ENCODE measurements at regions not wholly inside any gene's neighbourhood (a gene's known extent, or its start where the extent isn't known, plus 50 kb on each side); places are given as distances from the start of the nearest gene placed in this dataset.

DNA sequence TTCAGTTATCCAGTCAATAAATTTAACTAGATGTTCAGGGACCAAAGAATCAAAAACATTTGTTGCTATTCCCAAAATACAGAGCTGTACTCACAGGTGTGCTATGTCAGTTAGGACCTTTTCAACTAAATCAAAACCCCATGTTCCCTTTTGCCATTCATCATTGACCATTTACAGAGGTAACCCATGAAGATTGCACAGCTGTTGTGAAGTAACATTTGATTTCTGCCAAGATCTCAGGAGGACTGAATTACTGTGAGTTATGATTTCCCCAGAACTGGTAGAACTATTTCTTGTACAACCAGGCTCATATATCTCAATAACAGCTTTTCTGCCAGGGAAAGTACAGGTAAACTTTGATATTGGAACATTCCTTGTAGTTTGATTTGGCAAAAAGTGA lies 131.1 kb upstream of the FIBIN start (continued):
- no peak for TF ChIP-seq ZFP30 (CRISPR knock-in tag; IDR thresholded peaks at IDR 0.05; ENCODE audit: borderline replicate concordance)
- no peak for TF ChIP-seq HDGF (IDR thresholded peaks at IDR 0.05)
- no peak for TF ChIP-seq STAT5A (IDR thresholded peaks at IDR 0.05; ENCODE audit: borderline replicate concordance, low read length)
- TF ChIP-seq TEAD2 (tag; IDR thresholded peaks at IDR 0.05) = no peak
- TF ChIP-seq SMAD2 (IDR thresholded peaks at IDR 0.05; ENCODE audit: low read depth, low read length) = no peak
- TF ChIP-seq, protein P1, sequence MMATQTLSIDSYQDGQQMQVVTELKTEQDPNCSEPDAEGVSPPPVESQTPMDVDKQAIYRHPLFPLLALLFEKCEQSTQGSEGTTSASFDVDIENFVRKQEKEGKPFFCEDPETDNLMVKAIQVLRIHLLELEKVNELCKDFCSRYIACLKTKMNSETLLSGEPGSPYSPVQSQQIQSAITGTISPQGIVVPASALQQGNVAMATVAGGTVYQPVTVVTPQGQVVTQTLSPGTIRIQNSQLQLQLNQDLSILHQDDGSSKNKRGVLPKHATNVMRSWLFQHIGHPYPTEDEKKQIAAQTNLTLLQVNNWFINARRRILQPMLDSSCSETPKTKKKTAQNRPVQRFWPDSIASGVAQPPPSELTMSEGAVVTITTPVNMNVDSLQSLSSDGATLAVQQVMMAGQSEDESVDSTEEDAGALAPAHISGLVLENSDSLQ (IDR thresholded peaks at IDR 0.05) = no peak
- TF ChIP-seq PCBP1 (IDR thresholded peaks at IDR 0.05; ENCODE audit: low read depth, low read length, poor library complexity, severe bottlenecking) = no peak

DNA sequence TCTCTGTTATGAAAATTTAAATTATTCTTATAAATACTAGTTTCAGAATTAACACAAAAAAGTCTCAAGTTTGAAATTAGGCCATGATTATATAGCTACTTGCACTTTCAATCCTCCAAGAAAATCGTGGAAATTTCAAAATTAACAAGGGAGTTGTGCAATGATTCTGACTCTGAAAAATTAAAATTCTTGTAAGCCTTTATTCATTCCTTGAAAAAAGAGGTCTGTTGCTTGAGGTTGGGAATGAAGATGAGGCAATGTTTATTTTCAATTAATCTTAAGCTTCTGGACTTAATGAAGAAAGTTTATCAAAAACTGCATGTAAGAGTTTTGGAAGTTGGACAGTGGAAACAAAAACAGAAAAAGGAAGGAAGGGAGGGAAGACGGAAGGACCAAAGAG lies 128.2 kb upstream of the FIBIN start:
- no peak for FAIRE-seq
- H4K20me1 ChIP-seq (replicated peaks; ENCODE audit: control insufficient read depth, insufficient read depth, low read length) = no peaks in the 10 kb centered on the region
- no peak for ATAC-seq
- DNase-seq (ENCODE audit: extremely low read depth in 1 of 4, low spot score in 3 of 4) = no peak
- in situ Hi-C loops (cut with MboI) (no loop called here), intact Hi-C loops (cut with micrococcal nuclease) (no loop called here)
- H3K9ac ChIP-seq (ENCODE audit: insufficient read depth in 1 of 2, low read depth in 2 of 2, low read length in 2 of 2) = no peak overlapping the region
- H2AFZ ChIP-seq (ENCODE audit: low read depth, low read length) = no peak overlapping the region
- H3K79me2 ChIP-seq (ENCODE audit: control insufficient read depth, insufficient read depth, low read length) = no peaks in the 10 kb centered on the region
- no peak overlapping the region for H3K4me2 ChIP-seq (ENCODE audit: insufficient read depth, low read length)
- H3K4me3 ChIP-seq = no peak overlapping the region
- CTCF ChIA-PET (ENCODE audit: low intra/inter-chr PET ratio) = no interaction called here
- H3K27ac ChIP-seq (ENCODE audit: extremely low read depth, low read depth, low read length) = no peak overlapping the region
- BruUV-seq (replicated peaks) = no TSS peak
- no peaks in the 10 kb centered on the region for H3K27me3 ChIP-seq (ENCODE audit: control insufficient read depth in 2 of 2, insufficient read depth in 2 of 2, low read length in 2 of 2)
- no peaks in the 10 kb centered on the region for H3K36me3 ChIP-seq (ENCODE audit: control insufficient read depth, insufficient read depth, low read length)
- no peaks in the 10 kb centered on the region for H3K9me1 ChIP-seq (ENCODE audit: control insufficient read depth, insufficient read depth, low read length)
- POLR2A ChIA-PET = no interaction called here
- no peaks in the 10 kb centered on the region for H3K4me1 ChIP-seq (replicated peaks in 1 of 2; ENCODE audit: control insufficient read depth in 2 of 2, insufficient read depth in 2 of 2, low read length in 2 of 2)
- no peaks in the 10 kb centered on the region; the same call in 1 of the 2 replicates for H3K9me3 ChIP-seq (replicated peaks; ENCODE audit: control insufficient read depth, insufficient read depth, low read depth, low read length)
- 0% methylated on average over 2 of the region's 2 CpGs for WGBS (ENCODE audit: insufficient coverage, low coverage, missing lambda C conversion rate)
- TF ChIP-seq NUFIP1 (IDR thresholded peaks at IDR 0.05; ENCODE audit: partially characterized antibody) (no peak), ZNF583 (CRISPR knock-in tag; IDR thresholded peaks at IDR 0.05) (no peak), ZC3H11A (IDR thresholded peaks at IDR 0.05; ENCODE audit: low read depth, low read length) (no peak), EHMT2 (IDR thresholded peaks at IDR 0.05) (no peak), SUPT5H (IDR thresholded peaks at IDR 0.05) (no peak), SAFB2 (IDR thresholded peaks at IDR 0.05; ENCODE audit: borderline replicate concordance, low read depth, low read length, severe bottlenecking) (no peak)
- TF ChIP-seq, protein P2, sequence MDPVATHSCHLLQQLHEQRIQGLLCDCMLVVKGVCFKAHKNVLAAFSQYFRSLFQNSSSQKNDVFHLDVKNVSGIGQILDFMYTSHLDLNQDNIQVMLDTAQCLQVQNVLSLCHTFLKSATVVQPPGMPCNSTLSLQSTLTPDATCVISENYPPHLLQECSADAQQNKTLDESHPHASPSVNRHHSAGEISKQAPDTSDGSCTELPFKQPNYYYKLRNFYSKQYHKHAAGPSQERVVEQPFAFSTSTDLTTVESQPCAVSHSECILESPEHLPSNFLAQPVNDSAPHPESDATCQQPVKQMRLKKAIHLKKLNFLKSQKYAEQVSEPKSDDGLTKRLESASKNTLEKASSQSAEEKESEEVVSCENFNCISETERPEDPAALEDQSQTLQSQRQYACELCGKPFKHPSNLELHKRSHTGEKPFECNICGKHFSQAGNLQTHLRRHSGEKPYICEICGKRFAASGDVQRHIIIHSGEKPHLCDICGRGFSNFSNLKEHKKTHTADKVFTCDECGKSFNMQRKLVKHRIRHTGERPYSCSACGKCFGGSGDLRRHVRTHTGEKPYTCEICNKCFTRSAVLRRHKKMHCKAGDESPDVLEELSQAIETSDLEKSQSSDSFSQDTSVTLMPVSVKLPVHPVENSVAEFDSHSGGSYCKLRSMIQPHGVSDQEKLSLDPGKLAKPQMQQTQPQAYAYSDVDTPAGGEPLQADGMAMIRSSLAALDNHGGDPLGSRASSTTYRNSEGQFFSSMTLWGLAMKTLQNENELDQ (CRISPR knock-in tag; IDR thresholded peaks at IDR 0.05; ENCODE audit: borderline replicate concordance) = no peak
- TF ChIP-seq, protein P3, sequence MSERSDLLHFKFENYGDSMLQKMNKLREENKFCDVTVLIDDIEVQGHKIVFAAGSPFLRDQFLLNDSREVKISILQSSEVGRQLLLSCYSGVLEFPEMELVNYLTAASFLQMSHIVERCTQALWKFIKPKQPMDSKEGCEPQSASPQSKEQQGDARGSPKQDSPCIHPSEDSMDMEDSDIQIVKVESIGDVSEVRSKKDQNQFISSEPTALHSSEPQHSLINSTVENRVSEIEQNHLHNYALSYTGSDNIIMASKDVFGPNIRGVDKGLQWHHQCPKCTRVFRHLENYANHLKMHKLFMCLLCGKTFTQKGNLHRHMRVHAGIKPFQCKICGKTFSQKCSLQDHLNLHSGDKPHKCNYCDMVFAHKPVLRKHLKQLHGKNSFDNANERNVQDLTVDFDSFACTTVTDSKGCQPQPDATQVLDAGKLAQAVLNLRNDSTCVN (CRISPR knock-in tag; IDR thresholded peaks at IDR 0.05) = no peak
- TF ChIP-seq, protein P4, sequence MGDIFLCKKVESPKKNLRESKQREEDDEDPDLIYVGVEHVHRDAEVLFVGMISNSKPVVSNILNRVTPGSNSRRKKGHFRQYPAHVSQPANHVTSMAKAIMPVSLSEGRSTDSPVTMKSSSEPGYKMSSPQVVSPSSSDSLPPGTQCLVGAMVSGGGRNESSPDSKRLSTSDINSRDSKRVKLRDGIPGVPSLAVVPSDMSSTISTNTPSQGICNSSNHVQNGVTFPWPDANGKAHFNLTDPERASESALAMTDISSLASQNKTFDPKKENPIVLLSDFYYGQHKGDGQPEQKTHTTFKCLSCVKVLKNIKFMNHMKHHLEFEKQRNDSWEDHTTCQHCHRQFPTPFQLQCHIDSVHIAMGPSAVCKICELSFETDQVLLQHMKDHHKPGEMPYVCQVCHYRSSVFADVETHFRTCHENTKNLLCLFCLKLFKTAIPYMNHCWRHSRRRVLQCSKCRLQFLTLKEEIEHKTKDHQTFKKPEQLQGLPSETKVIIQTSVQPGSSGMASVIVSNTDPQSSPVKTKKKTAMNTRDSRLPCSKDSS (IDR thresholded peaks at IDR 0.05; ENCODE audit: low read depth, partially characterized antibody) = no peak

All from K562 (cell line).